T-helper 2 cell treated with Interferon-gamma antibody and Interleukin-4, amounts not matched to agents 5 μg/mL and 100 μg/mL, for 36 hours (primary cell): ENCODE measurements at regions not wholly inside any gene's neighbourhood (a gene's known extent, or its start where the extent isn't known, plus 50 kb on each side); places are given as distances from the start of the nearest gene placed in this dataset.
"Not testable (repeated sequence)": the region's sequence is repeated elsewhere in the genome, so short reads cannot be mapped to it uniquely, and the experiment has no call there.

ENCODE experiments used
- DNase-seq: peaks from one replicate; pipeline ENCODE4 v3.0.0; 2021; ENCODE audit warnings: low spot score
- H3K27ac Mint-ChIP-seq: one replicate; pipeline ENCODE4 v1.8.0; 2021; ENCODE audit warnings: mild to moderate bottlenecking, mixed read lengths
- H3K27me3 Mint-ChIP-seq: one replicate; pipeline ENCODE4 v1.8.0; 2021; ENCODE audit warnings: low read depth, mixed read lengths
- H3K36me3 Mint-ChIP-seq: one replicate; pipeline ENCODE4 v1.8.0; 2021; ENCODE audit warnings: low read depth, mixed read lengths
- H3K4me1 Mint-ChIP-seq: one replicate; pipeline ENCODE4 v1.8.0; 2021; ENCODE audit warnings: low read depth, mixed read lengths
- H3K4me3 Mint-ChIP-seq: one replicate; pipeline ENCODE4 v1.8.0; 2022; ENCODE audit warnings: mild to moderate bottlenecking, moderate library complexity, mixed read lengths
- H3K9me3 Mint-ChIP-seq: one replicate; pipeline ENCODE4 v1.8.0; 2021; ENCODE audit warnings: mixed read lengths

GRCh38 chr12:116432314-116432750 lies 126.8 kb upstream of the MAP1LC3B2 start:
- peaks cover 2% of the 10 kb centered on the region for H3K27me3 Mint-ChIP-seq
- H3K27ac Mint-ChIP-seq, result no peak overlapping the region
- H3K4me3 Mint-ChIP-seq, result no peak overlapping the region
- no peaks in the 10 kb centered on the region for H3K9me3 Mint-ChIP-seq
- no peaks in the 10 kb centered on the region for H3K36me3 Mint-ChIP-seq
- H3K4me1 Mint-ChIP-seq, result peaks cover 1% of the 10 kb centered on the region
- DNase-seq, result no peak

- no peak for DNase-seq
- no peak overlapping the region for H3K4me3 Mint-ChIP-seq
- no peak overlapping the region for H3K27ac Mint-ChIP-seq
- peaks cover 1% of the 10 kb centered on the region for H3K4me1 Mint-ChIP-seq
- H3K36me3 Mint-ChIP-seq, result no peaks in the 10 kb centered on the region
- H3K9me3 Mint-ChIP-seq, result no peaks in the 10 kb centered on the region
- H3K27me3 Mint-ChIP-seq, result peaks cover 2% of the 10 kb centered on the region
Measured at GRCh38 chr12:116433249-116433648, 125.9 kb upstream of the MAP1LC3B2 start.

DNA sequence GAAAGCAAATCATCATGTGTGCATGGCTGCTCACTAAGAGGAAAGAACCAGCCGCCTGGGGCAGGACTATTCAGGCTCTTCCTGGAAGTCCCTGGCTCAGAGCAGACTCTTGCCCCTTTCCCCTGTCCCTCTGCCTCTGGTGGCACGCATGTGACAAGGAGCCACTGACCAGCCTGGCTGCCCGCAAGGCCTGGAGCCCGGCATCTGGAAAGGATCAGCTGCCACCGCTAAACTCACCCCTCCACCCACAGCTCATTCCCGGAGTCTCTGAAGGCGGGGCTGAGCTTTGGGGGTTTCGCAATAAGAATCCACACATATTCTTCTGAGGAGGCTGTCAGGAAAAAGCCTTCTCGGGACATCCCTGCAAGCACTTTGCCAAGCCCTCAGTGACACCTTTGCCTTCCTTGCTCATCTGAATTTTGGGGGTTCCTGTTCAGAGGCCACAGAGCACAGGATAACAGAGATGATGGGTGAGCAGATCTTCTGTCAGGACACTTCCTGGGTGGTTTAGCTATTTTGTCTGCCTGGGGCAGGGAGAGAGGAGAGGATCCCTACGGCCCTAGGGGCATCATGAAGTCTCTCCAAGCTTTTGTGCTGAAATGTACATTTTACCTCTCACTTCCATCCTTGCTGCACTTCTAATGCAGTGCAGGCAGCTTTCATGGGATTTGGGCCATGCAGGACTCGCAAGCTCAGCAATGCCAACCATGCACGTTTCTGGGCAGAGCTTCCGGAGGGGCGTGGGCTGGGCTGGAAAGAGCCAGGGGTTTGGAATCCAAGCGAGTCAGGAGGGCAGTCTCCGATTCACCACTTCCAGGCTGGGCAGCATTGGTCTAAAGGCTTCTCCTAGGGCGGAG lies 124.8 kb upstream of the MAP1LC3B2 start:
- no peak overlapping the region for H3K4me3 Mint-ChIP-seq
- no peak overlapping the region for H3K27ac Mint-ChIP-seq
- H3K27me3 Mint-ChIP-seq, result peaks cover 4% of the 10 kb centered on the region
- DNase-seq, result no peak
- no peaks in the 10 kb centered on the region for H3K9me3 Mint-ChIP-seq
- no peaks in the 10 kb centered on the region for H3K4me1 Mint-ChIP-seq
- no peaks in the 10 kb centered on the region for H3K36me3 Mint-ChIP-seq

DNA sequence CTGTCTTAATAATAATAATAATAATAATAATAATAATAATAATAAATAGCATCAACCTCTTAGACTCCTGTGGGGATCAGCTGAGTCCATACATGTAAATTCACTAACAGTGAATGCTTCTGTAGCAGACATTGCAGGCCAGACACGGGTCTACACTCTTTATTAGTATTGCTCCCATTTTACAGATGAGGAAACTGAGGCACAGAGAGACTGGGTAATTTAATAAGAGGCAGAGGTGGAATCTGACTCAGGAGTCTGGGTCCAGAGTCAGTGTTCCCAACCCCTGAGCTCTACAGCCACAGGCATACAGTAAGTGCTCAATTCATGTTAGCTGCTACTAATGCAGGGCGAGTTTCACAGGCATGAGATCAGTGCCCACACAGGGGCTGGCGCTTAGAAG lies 123.2 kb upstream of the MAP1LC3B2 start:
- Mint-ChIP-seq H3K27ac (no peak overlapping the region), H3K4me3 (no peak overlapping the region), H3K27me3 (peaks cover 4% of the 10 kb centered on the region), H3K4me1 (no peaks in the 10 kb centered on the region), H3K9me3 (no peaks in the 10 kb centered on the region), H3K36me3 (no peaks in the 10 kb centered on the region)
- no peak for DNase-seq

GRCh38 chr12:116436561-116437249 lies 122.5 kb upstream of the MAP1LC3B2 start:
- no peaks in the 10 kb centered on the region for H3K4me1 Mint-ChIP-seq
- no peaks in the 10 kb centered on the region for H3K36me3 Mint-ChIP-seq
- H3K27me3 Mint-ChIP-seq, result peaks cover 4% of the 10 kb centered on the region
- no peak overlapping the region for H3K27ac Mint-ChIP-seq
- DNase-seq, result no peak
- no peaks in the 10 kb centered on the region for H3K9me3 Mint-ChIP-seq
- H3K4me3 Mint-ChIP-seq, result no peak overlapping the region

- Mint-ChIP-seq H3K4me3 (no peak overlapping the region), H3K27me3 (peaks cover 1% of the 10 kb centered on the region), H3K27ac (no peak overlapping the region), H3K4me1 (no peaks in the 10 kb centered on the region), H3K36me3 (no peaks in the 10 kb centered on the region), H3K9me3 (no peaks in the 10 kb centered on the region)
- DNase-seq, result no peak
Measured at GRCh38 chr12:116441292-116441691, 117.9 kb upstream of the MAP1LC3B2 start.

DNA sequence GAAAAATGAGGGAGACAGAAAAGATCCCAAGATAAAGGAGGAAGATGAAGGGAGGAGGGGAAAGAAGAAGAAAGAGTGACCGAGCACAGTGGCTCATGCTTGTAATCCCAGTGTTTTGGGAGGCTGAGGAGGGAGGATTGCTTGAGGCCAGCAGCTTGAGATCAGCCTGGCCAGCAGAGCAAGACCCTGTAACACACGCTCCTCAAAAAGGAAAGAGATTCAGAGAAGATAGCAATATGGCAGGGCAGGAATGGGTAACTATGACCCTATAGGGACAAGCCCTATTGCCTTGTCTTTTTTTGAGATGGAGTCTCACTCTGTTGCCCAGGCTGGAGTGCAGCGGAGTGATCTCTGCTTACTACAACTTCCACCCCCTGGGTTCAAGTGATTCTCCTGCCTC lies 116.9 kb upstream of the MAP1LC3B2 start:
- Mint-ChIP-seq H3K4me1 (no peaks in the 10 kb centered on the region), H3K27me3 (peaks cover 4% of the 10 kb centered on the region), H3K27ac (no peak overlapping the region), H3K9me3 (no peaks in the 10 kb centered on the region), H3K4me3 (no peak overlapping the region), H3K36me3 (no peaks in the 10 kb centered on the region)
- DNase-seq, result no peak

DNA sequence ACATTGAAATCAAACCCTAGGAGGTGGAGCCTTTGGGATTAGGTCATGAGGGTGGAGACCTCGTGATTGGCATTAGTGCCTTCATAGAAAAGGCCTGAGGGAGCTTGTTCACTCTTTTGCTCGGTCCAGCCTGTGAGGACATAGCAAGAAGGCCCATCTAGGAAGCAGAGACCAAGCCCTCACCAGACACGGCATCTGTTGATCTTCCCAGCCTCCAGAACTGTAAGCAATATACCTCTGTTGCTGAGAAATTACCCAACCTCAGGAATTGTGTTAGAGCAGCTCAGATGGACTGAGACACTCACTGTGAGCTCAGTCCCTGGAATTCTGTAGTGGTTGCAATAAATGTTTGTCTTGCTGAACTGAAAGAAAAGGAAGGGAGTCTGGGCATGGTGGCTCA lies 116.2 kb upstream of the MAP1LC3B2 start:
- H3K27ac Mint-ChIP-seq, result no peak overlapping the region

DNA sequence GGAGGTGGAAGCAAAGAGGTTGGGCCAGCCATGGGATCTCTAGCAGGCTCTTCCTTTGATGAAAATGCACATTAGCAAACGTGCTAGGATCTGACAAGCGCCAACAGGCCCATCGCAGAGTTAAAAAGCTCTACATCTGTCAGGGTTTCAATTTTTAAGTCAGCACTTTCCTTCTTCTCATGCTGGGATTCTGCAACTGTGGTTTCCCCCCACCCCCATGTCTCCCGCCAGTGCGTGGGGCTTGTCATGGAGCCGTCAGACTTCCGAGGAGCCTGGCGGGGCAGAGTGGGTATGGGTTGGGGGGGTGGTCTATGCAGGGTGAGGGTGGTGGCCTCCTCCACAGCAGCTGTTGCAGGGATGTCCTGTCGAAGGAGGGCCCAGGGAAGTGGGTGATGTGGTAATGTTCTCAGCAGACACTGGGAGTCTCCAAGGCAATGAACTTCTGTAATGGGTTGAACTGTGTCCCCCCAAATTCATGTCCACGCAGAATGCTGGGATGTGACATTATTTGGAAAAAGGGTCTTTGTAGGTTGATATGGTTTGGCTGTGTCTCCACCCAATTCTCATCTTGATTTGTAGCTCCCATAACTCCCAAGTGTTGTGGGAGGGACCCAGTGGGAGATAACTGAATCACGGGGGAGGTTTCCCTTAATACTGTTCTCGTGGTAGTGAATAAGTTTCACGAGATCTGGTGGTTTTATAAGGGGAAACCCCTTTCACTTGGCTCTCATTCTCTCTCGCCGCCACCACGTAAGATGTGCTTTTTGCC lies 115.2 kb upstream of the MAP1LC3B2 start:
- H3K9me3 Mint-ChIP-seq, result no peaks in the 10 kb centered on the region
- no peak for DNase-seq
- H3K4me3 Mint-ChIP-seq, result no peak overlapping the region
- H3K36me3 Mint-ChIP-seq, result no peaks in the 10 kb centered on the region
- H3K27me3 Mint-ChIP-seq, result peaks cover 2% of the 10 kb centered on the region
- no peaks in the 10 kb centered on the region for H3K4me1 Mint-ChIP-seq
- no peak overlapping the region for H3K27ac Mint-ChIP-seq

More for the DNA sequence above, 116.2 kb upstream of the MAP1LC3B2 start:
- Mint-ChIP-seq H3K4me3 (no peak overlapping the region), H3K9me3 (no peaks in the 10 kb centered on the region), H3K27me3 (peaks cover 4% of the 10 kb centered on the region), H3K4me1 (no peaks in the 10 kb centered on the region), H3K36me3 (no peaks in the 10 kb centered on the region)
- DNase-seq, result no peak

GRCh38 chr12:116444590-116444943 lies 114.6 kb upstream of the MAP1LC3B2 start:
- Mint-ChIP-seq H3K27ac (no peak overlapping the region), H3K9me3 (no peaks in the 10 kb centered on the region), H3K36me3 (no peaks in the 10 kb centered on the region)

GRCh38 chr12:116448165-116448739 lies 110.9 kb upstream of the MAP1LC3B2 start:
- H3K9me3 Mint-ChIP-seq, result no peaks in the 10 kb centered on the region
- H3K4me1 Mint-ChIP-seq, result peaks cover under 1% of the 10 kb centered on the region
- no peak overlapping the region for H3K27ac Mint-ChIP-seq
- H3K4me3 Mint-ChIP-seq, result no peak overlapping the region
- no peaks in the 10 kb centered on the region for H3K36me3 Mint-ChIP-seq
- no peak for DNase-seq
- peaks cover 2% of the 10 kb centered on the region for H3K27me3 Mint-ChIP-seq

More at GRCh38 chr12:116444590-116444943, 114.6 kb upstream of the MAP1LC3B2 start:
- H3K27me3 Mint-ChIP-seq, result peaks cover 2% of the 10 kb centered on the region
- H3K4me1 Mint-ChIP-seq, result no peaks in the 10 kb centered on the region
- H3K4me3 Mint-ChIP-seq, result no peak overlapping the region
- no peak for DNase-seq

DNA sequence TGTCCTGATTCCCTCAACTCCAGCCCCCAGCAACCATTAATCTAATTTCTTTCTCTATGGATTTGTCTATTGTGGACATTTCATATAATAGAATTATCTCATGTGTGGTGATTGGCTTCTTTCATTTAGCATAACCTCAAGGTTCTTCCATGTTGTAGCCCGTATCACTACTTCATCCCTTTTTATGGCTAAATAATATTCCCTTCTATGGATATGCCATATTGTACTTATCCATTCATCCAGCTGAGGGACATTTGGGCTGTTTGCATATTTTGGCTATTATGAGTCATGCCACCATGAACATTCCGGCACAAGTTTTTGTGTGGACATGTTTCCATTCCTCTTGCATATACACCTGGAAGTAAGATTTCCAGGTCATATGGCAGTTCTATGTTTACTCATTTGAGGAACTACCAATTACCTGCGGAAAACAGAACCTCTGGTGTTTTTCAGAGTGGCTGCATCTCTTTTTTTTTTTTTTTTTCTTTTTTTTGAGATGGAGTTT lies 108.7 kb upstream of the MAP1LC3B2 start:
- Mint-ChIP-seq H3K4me1 (peaks cover 1% of the 10 kb centered on the region), H3K4me3 (no peak overlapping the region), H3K27ac (no peak overlapping the region), H3K9me3 (no peaks in the 10 kb centered on the region), H3K36me3 (no peaks in the 10 kb centered on the region), H3K27me3 (peaks cover 2% of the 10 kb centered on the region)
- no peak for DNase-seq

GRCh38 chr12:116452975-116453374 lies 106.2 kb upstream of the MAP1LC3B2 start:
- not testable (repeated sequence) for DNase-seq, H3K4me3 Mint-ChIP-seq, H3K27ac Mint-ChIP-seq, H3K27me3 Mint-ChIP-seq, H3K9me3 Mint-ChIP-seq, H3K36me3 Mint-ChIP-seq, H3K4me1 Mint-ChIP-seq
